ENCODE measurements at regions not wholly inside any gene's neighbourhood (a gene's known extent, or its start where the extent isn't known, plus 50 kb on each side); places are given as distances from the start of the nearest gene placed in this dataset.
A peak's percentile ranks its signal among the peaks of the same experiment; 100 is the strongest.

DNA sequence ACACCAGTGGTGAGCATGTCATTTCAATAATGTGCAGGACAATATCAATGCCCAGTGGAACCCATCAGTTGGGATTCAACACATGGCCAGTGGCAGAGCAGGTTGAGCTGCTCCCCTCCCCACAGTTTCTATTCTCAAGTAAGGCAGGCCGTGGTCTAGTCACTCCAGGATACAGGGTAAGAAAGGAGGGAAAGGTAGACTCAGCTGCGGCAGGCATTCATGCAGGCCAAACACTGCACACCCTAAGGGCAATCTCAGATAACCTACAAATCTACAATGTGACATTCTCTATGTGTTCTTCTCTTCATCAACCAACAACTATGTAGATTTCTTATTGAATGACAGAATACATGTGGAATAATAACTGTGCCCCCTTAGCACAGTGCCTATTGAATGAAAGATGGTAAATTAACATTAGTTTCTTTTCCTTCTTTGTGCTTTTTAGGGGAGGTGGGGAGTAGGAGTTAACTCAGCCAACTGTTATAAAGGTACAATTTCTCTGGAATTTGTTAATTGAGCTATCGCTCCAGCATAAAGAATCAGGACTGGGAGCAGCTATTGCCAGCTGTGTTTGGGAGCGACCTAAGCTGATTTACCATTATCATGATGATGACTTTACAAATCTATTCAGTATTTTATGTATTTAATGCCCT, 89.7 kb downstream of the FAM50B start:
- Histone ChIP-seq H3K4me3 (no peak overlapping the region), H3K36me3 (no peaks in the 10 kb centered on the region), H3K9me3 (no peaks in the 10 kb centered on the region), H3K27me3 (peaks cover 0 to 21% (median 0%) of the 10 kb centered on the region in 7 donors), H3K4me1 (peaks cover 0 to 8% (median 0%) of the 10 kb centered on the region in 9 donors), H3K27ac (no peak overlapping the region)
- WGBS, 2 donors = 96 to 98% methylated on average over 4 of the region's 4 CpGs
- TF ChIP-seq CTCF (IDR thresholded peaks at IDR 0.05) = no peak
- DNase-seq (no peak), ATAC-seq (no peak)
- intact Hi-C loops (cut with DNase I) = loop anchor here in 2 of 10 donors (5.0 to 10.0 kb wide), 3 partner anchors 54 to 197 kb away; no protein-coding TSS in a partner anchor

GRCh38 chr6:3939368-3939958, 90.3 kb downstream of the FAM50B start:
- DNase-seq (no peak), ATAC-seq (no peak)
- Histone ChIP-seq H3K4me3 (no peak overlapping the region), H3K36me3 (no peaks in the 10 kb centered on the region), H3K27me3 (peaks cover 0 to 21% (median 0%) of the 10 kb centered on the region in 7 donors), H3K9me3 (no peaks in the 10 kb centered on the region), H3K4me1 (peaks cover 0 to 8% (median 0%) of the 10 kb centered on the region in 9 donors), H3K27ac (no peak overlapping the region)
- TF ChIP-seq CTCF (IDR thresholded peaks at IDR 0.05) = no peak
- intact Hi-C loops (cut with DNase I) = loop anchor here in 2 of 10 donors (5.0 to 10.0 kb wide), 3 partner anchors 55 to 197 kb away; no protein-coding TSS in a partner anchor
- WGBS, 2 donors = 83 to 89% methylated on average over 7 of the region's 7 CpGs

- 54 to 62% methylated on average over 9 of the region's 9 CpGs for WGBS, 2 donors
- Histone ChIP-seq H3K27me3 (peaks cover 0 to 24% (median 0%) of the 10 kb centered on the region in 7 donors), H3K27ac (no peak overlapping the region), H3K4me3 (no peak overlapping the region), H3K9me3 (no peaks in the 10 kb centered on the region), H3K36me3 (no peaks in the 10 kb centered on the region), H3K4me1 (peaks cover 0 to 8% (median 0%) of the 10 kb centered on the region in 9 donors)
- TF ChIP-seq CTCF (IDR thresholded peaks at IDR 0.05) = no peak
- ATAC-seq (peak in 3 of 8 donors; percentile 20 to 76 (median 29)), DNase-seq (no peak)
- intact Hi-C loops (cut with DNase I) = loop anchor here in 3 of 10 donors (5.0 to 10.0 kb wide), 4 partner anchors 37 to 198 kb away; no protein-coding TSS in a partner anchor
Measured at GRCh38 chr6:3939964-3940363, 90.8 kb downstream of the FAM50B start.

GRCh38 chr6:3940703-3941102, 91.5 kb downstream of the FAM50B start:
- intact Hi-C loops (cut with DNase I) = loop anchor here in 1 of 10 donors (5.0 kb wide), 1 partner anchor 37 kb away; no protein-coding TSS in a partner anchor
- no peaks in the 10 kb centered on the region for H3K36me3 ChIP-seq
- H3K4me1 ChIP-seq = peaks cover 0 to 8% (median 0%) of the 10 kb centered on the region in 9 donors
- DNase-seq = no peak
- 92 to 95% methylated on average over 5 of the region's 5 CpGs for WGBS, 2 donors
- H3K9me3 ChIP-seq = no peaks in the 10 kb centered on the region
- no peak overlapping the region for H3K4me3 ChIP-seq
- no peak for TF ChIP-seq CTCF (IDR thresholded peaks at IDR 0.05)
- H3K27me3 ChIP-seq = peaks cover 0 to 31% (median 0%) of the 10 kb centered on the region in 7 donors
- H3K27ac ChIP-seq = no peak overlapping the region
- ATAC-seq = no peak

All from heart right ventricle (tissue), 16 donors.